GM13976 (cell line): ENCODE measurements at regions not wholly inside any gene's neighbourhood (a gene's known extent, or its start where the extent isn't known, plus 50 kb on each side); places are given as distances from the start of the nearest gene placed in this dataset.

Experiments
- DNase-seq: peaks from one replicate; pipeline ENCODE4 v3.0.0; 2012; ENCODE audit warnings: low spot score
- in situ Hi-C: fragments of 300-500 bp; cut with MboI; formaldehyde crosslinking; loops from one replicate; pipeline ENCODE4 v1.12.0; 2022; ENCODE audit warnings: low sequenced_read_pairs, mixed read lengths, inconsistent platforms; ENCODE audit not compliant: unreplicated experiment
- TF ChIP-seq, protein P1 (sequence below): IDR thresholded peaks from 2 replicates; pipeline ENCODE4 v1.5.1; 2012; ENCODE audit warnings: borderline replicate concordance, mild to moderate bottlenecking; ENCODE audit not compliant: insufficient read depth; ENCODE audit errors: extremely low read depth, missing control alignments, control extremely low read depth

GRCh38 chr11:122604621-122605020 lies 50.9 kb upstream of the UBASH3B start:
- TF ChIP-seq, protein P1, sequence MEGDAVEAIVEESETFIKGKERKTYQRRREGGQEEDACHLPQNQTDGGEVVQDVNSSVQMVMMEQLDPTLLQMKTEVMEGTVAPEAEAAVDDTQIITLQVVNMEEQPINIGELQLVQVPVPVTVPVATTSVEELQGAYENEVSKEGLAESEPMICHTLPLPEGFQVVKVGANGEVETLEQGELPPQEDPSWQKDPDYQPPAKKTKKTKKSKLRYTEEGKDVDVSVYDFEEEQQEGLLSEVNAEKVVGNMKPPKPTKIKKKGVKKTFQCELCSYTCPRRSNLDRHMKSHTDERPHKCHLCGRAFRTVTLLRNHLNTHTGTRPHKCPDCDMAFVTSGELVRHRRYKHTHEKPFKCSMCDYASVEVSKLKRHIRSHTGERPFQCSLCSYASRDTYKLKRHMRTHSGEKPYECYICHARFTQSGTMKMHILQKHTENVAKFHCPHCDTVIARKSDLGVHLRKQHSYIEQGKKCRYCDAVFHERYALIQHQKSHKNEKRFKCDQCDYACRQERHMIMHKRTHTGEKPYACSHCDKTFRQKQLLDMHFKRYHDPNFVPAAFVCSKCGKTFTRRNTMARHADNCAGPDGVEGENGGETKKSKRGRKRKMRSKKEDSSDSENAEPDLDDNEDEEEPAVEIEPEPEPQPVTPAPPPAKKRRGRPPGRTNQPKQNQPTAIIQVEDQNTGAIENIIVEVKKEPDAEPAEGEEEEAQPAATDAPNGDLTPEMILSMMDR = no peak
- no peak for DNase-seq
- in situ Hi-C loops = loop anchor here (25.0 kb wide), 1 partner anchor 408 kb away; no protein-coding TSS in a partner anchor

GRCh38 chr11:122601141-122602125 lies 54.1 kb upstream of the UBASH3B start:
- TF ChIP-seq, protein P1 = no peak
- no peak for DNase-seq
- in situ Hi-C loops = loop anchor here (25.0 kb wide), 1 partner anchor 411 kb away; no protein-coding TSS in a partner anchor

DNA sequence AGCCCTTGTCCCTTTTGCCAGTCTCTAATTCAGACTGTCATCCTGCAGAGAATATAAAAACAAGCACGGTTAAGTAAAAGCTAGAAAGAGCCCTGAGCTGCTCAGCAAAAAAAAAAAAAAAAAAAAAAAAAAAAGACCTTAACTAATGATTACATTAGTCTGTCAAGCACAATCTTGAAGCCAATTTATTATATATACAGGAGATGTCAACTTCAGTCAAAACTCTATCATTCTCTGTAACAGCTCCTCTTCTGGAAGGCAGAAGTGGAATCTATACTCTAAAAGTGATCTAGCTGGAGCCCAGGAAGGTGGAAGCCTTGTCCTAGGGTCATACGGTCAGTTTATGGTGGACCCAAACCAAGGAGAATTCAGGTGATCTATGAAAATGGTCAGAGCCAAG lies 55.2 kb upstream of the UBASH3B start:
- in situ Hi-C loops = loop anchor here (25.0 kb wide), 1 partner anchor 412 kb away; no protein-coding TSS in a partner anchor
- DNase-seq = no peak
- TF ChIP-seq, protein P1 = no peak

- in situ Hi-C loops = no loop called here
- TF ChIP-seq, protein P1 = no peak
- no peak for DNase-seq
These were observed 56.1 kb upstream of the UBASH3B start for GRCh38 chr11:122599434-122599833.

DNA sequence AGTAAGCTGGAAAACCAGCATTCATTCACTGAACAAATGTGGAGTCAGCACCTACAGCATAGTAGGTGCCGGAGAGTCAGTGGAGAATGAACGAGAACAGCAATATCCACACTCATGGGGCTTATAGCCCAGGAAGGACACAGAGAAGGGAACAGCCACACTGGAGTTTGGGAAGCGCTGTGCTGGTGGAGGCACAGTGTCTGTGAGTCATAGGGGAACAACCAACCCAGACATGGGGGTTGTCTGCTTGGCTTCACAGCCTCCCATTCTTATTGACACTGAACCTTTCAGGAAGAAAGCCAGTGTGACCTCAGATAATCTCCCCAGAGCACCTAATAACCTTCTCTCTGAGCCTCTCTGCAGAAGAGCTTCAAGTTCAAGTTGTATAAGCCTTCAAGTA lies 56.6 kb upstream of the UBASH3B start:
- TF ChIP-seq, protein P1 = no peak
- DNase-seq = no peak
- in situ Hi-C loops = no loop called here

DNA sequence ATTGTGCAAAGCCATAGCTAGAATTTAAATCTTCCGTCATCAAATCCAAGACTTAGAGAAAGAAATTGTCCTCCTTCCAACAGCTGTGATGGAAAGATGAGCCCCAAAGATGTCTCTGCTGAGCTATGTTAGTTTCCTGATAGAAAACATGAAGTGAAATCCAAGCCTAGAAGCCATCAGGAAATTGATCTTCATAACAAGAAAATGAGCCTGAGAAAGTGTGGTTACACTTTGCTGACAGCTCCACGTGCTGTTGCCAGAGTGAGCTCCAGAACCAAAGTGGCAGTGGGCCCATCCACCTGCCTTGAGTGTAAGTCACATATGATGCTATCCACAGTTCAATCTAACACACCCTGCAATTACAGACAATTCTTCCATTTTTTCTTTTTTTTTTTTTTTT lies 58.0 kb upstream of the UBASH3B start:
- in situ Hi-C loops = no loop called here
- DNase-seq = no peak
- TF ChIP-seq, protein P1 = no peak
